Osteocyte (in vitro differentiated cells): ENCODE measurements at regions not wholly inside any gene's neighbourhood (a gene's known extent, or its start where the extent isn't known, plus 50 kb on each side); places are given as distances from the start of the nearest gene placed in this dataset.

Experiments used
- DNase-seq: peaks from one replicate; pipeline ENCODE4 v3.0.0; 2021; ENCODE audit warnings: mixed read lengths; ENCODE audit not compliant: unreplicated experiment; ENCODE audit errors: extremely low spot score
- H3K27ac Mint-ChIP-seq: one replicate; pipeline ENCODE4 v1.8.0; 2021; ENCODE audit warnings: mild to moderate bottlenecking, mixed read lengths; ENCODE audit not compliant: unreplicated experiment
- H3K27me3 Mint-ChIP-seq: one replicate; pipeline ENCODE4 v1.8.0; 2021; ENCODE audit warnings: mixed read lengths; ENCODE audit not compliant: unreplicated experiment
- H3K36me3 Mint-ChIP-seq: one replicate; pipeline ENCODE4 v1.8.0; 2021; ENCODE audit warnings: mixed read lengths; ENCODE audit not compliant: unreplicated experiment
- H3K4me1 Mint-ChIP-seq: one replicate; pipeline ENCODE4 v1.8.0; 2021; ENCODE audit warnings: mixed read lengths; ENCODE audit not compliant: unreplicated experiment
- H3K4me3 Mint-ChIP-seq: one replicate; pipeline ENCODE4 v1.8.0; 2021; ENCODE audit warnings: mild to moderate bottlenecking, moderate library complexity, mixed read lengths; ENCODE audit not compliant: unreplicated experiment
- H3K9me3 Mint-ChIP-seq: one replicate; pipeline ENCODE4 v1.8.0; 2021; ENCODE audit warnings: mixed read lengths; ENCODE audit not compliant: unreplicated experiment
- TF ChIP-seq, protein P1 (sequence below): fragments of 200-600 bp; sonication (generic); IDR thresholded peaks from 2 replicates; pipeline ENCODE4 v1.5.0; 2021; ENCODE audit warnings: antibody characterized with exemption, mild to moderate bottlenecking, moderate library complexity

- H3K27me3 Mint-ChIP-seq, result peaks cover 18% of the 10 kb centered on the region
- H3K27ac Mint-ChIP-seq, result no peak overlapping the region
- DNase-seq, result no peak
- TF ChIP-seq, protein P1, sequence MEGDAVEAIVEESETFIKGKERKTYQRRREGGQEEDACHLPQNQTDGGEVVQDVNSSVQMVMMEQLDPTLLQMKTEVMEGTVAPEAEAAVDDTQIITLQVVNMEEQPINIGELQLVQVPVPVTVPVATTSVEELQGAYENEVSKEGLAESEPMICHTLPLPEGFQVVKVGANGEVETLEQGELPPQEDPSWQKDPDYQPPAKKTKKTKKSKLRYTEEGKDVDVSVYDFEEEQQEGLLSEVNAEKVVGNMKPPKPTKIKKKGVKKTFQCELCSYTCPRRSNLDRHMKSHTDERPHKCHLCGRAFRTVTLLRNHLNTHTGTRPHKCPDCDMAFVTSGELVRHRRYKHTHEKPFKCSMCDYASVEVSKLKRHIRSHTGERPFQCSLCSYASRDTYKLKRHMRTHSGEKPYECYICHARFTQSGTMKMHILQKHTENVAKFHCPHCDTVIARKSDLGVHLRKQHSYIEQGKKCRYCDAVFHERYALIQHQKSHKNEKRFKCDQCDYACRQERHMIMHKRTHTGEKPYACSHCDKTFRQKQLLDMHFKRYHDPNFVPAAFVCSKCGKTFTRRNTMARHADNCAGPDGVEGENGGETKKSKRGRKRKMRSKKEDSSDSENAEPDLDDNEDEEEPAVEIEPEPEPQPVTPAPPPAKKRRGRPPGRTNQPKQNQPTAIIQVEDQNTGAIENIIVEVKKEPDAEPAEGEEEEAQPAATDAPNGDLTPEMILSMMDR, result no peak
- peaks cover 2% of the 10 kb centered on the region for H3K4me1 Mint-ChIP-seq
- no peaks in the 10 kb centered on the region for H3K9me3 Mint-ChIP-seq
- no peak overlapping the region for H3K4me3 Mint-ChIP-seq
- H3K36me3 Mint-ChIP-seq, result peaks cover 2% of the 10 kb centered on the region
Measured at GRCh38 chr4:26152056-26152455, 168.8 kb upstream of the RBPJ start.

GRCh38 chr4:26157541-26157940 lies 163.3 kb upstream of the RBPJ start:
- Mint-ChIP-seq H3K27me3 (peaks cover 9% of the 10 kb centered on the region), H3K4me3 (no peak overlapping the region)
- no peak for DNase-seq

DNA sequence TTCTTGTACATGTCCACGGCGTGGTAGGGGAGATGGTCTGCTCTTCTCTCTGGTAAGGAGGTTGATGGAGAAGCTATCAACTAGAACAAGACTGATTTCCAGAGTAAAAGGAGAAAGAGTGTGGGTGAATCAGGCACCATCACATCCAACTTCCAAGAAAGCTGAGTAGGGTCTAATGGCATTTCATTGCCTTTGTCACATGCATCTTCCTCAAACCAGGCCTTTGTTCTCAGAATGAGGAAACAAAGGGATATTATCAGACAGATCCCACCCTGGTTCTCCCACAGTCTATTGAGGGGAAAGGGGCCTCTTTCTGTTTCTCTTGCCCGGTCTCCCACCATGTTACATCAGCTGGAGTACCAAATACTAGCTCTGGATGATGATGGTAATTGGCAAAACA lies 160.2 kb upstream of the RBPJ start:
- H3K36me3 Mint-ChIP-seq, result no peaks in the 10 kb centered on the region
- TF ChIP-seq, protein P1, result no peak
- H3K4me1 Mint-ChIP-seq, result no peaks in the 10 kb centered on the region
- H3K9me3 Mint-ChIP-seq, result peaks cover 4% of the 10 kb centered on the region
- H3K27ac Mint-ChIP-seq, result no peak overlapping the region
- H3K4me3 Mint-ChIP-seq, result no peak overlapping the region
- no peaks in the 10 kb centered on the region for H3K27me3 Mint-ChIP-seq
- DNase-seq, result no peak

More at GRCh38 chr4:26157541-26157940, 163.3 kb upstream of the RBPJ start:
- TF ChIP-seq, protein P1, result no peak
- Mint-ChIP-seq H3K9me3 (peaks cover 4% of the 10 kb centered on the region), H3K4me1 (no peaks in the 10 kb centered on the region), H3K36me3 (no peaks in the 10 kb centered on the region), H3K27ac (no peak overlapping the region)

DNA sequence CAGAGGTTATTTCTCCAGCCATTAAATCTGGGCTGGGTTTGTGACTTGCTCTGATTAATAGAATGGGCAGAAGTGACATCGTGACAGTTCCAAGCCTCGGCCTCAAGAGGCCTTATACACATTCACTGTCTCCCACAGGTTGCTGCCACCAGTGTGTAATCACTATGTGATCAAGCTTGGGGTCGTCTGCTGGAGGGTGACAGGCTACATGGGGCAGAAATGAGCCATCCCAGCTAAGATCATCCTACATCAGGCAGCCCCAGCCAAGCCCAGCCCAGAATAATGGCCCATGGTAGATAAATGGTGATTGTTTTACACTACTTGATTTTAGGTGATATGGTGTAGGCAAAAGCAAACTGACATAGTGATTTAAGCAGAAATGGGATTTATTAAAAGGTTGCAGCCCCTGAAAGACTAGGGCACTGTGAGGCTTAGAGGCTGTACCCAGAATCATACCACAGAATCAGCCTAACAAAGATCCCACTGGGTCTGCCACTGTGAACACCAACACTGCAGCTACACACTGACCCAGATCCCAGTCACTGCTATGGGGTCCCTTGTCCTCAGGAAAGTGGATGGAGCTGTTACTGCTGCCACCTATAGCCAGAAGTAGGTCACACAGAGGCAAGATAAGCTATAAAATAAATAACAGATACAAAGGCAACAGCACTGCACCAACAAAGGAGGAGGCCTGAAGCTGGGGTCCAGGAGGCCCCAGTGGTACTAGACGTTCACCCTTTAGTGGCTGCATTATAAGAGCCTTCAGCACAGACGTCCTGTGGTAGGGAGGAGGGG lies 159.6 kb upstream of the RBPJ start:
- Mint-ChIP-seq H3K9me3 (peaks cover 4% of the 10 kb centered on the region), H3K36me3 (no peaks in the 10 kb centered on the region), H3K27me3 (no peaks in the 10 kb centered on the region), H3K4me3 (no peak overlapping the region), H3K4me1 (no peaks in the 10 kb centered on the region), H3K27ac (no peak overlapping the region)
- DNase-seq, result no peak
- TF ChIP-seq, protein P1, result peak; percentile 38

GRCh38 chr4:26162101-26162500 lies 158.7 kb upstream of the RBPJ start:
- Mint-ChIP-seq H3K9me3 (peaks cover 4% of the 10 kb centered on the region), H3K4me3 (no peak overlapping the region)
- DNase-seq, result no peak

More at GRCh38 chr4:26162101-26162500, 158.7 kb upstream of the RBPJ start:
- Mint-ChIP-seq H3K4me1 (no peaks in the 10 kb centered on the region), H3K27me3 (no peaks in the 10 kb centered on the region), H3K36me3 (no peaks in the 10 kb centered on the region), H3K27ac (no peak overlapping the region)
- TF ChIP-seq, protein P1, result no peak
